ENCODE measurements at regions not wholly inside any gene's neighbourhood (a gene's known extent, or its start where the extent isn't known, plus 50 kb on each side); places are given as distances from the start of the nearest gene placed in this dataset.

DNA sequence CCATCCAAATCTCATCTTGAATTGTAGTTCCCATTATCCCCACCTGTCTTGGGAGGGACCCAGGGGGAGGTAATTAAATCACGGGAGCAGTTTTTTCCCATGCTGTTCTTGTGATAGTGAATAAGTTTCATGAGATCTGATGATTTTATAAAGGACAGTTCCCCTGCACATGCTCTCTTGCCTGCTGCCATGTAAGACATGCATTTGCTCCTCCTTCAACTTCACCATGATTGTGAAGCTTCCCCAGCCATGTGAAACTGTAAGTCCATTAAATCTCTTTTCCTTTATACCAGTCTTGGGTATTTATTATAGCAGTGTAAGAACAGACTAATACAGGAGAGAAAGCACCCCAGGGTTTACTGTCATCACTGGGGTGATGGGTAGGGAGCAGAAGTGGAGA lies 220.4 kb upstream of the NUDT4 start:
- no peak for DNase-seq

DNA sequence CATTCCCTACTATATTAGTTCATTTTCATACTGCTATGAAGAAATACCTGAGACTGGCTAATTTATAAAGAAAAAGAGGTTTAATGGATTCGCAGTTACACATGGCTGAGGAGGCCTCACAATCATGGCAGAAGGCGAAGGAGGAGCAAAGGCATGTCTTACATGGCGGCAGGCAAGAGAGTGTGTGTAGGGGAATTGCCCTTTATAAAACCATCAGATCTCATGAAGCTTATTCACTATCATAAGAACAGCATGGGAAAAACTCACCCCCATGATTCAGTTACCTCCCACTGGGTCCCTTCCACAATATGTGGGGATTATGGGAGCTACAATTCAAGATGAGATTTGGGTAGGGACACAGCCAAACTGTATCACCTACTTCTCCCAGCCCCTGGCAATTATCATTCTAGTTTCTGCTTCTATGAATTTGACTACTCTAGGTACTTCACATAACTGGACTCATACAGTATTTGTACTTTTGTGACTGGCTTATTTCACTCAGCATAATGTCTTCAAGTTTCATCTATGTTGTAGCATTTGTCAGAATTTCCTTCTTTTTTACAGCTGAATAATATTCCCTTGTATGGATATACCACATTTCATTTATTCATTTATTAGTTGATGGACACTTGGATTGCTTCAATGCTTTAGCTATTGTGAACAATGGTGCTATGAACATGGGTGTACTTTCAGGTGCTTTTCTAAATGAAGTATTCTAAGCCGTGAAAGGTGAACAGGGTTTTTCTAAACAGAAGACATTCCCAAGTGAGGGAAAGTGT lies 219.5 kb upstream of the NUDT4 start:
- no peak for DNase-seq

DNA sequence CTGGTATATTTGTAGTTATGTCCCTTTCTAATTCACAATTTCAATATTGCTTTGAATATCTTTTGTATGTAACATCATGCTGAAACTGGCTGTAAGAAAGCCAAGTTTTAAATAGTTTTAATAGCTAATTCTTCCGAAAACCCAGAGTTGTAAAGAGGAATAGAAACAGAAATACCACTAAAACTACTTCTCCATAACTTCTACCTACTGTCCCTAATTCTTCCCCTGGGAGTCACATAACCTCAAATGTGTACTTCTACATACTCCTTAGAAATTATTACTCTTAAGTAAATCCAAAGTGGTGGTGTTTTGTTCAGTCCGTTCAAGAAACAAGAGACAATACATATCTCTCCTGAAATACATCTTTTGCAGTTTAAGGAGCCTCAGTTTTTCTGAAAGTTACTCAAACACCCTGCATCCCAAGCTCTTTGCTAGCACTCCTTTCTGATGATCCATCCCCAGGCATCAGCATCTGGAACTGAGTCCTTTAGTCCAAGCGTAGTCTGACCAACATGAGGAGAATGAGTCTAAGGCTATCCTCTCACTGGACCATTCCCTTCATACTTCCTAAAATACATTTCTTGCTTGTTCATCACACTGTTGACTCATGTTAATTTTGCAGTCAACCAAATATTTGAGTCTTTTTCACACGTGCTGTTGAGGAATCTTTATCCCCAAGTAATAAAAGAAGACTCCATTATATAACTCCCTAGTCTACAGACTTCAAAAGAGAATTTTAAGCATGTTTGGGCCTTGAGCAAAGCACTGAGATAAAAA lies 214.3 kb upstream of the NUDT4 start:
- DNase-seq: no peak

DNA sequence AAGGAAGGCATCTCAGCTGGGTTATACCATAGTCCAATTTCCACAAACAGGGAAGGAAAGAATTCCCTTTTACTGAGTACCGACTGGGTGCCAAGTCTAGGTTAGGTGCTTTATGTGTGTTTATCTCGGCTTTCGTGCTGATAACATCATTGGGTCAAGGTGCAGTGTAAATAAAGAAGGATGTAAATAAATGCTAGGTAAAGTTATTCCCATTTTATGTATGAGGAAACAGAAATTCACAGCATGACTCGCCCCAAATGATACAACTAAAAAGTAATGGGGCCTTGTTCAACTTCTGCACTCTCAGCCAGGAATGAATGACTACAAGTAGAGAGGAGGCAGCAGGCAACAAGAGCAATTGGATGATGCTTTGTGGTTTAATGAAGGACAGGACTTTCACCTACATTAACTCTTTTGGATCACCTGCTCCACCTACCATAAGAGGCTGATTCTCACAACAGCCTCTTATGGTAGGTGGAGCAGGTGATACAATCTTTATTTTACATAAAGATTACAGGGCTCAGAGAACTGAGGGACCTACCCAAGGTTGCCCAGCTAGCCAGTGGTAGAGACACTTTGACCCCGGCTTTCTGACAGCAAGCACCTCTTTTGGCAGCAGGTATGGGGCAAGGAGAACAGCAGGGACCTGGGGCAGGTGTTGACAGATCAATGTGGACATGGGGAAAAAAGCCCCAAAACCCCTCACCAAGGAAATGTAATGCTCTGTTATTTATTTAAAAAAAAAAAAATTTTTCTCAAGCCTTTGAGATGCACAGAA lies 213.4 kb upstream of the NUDT4 start:
- no peak for DNase-seq

DNA sequence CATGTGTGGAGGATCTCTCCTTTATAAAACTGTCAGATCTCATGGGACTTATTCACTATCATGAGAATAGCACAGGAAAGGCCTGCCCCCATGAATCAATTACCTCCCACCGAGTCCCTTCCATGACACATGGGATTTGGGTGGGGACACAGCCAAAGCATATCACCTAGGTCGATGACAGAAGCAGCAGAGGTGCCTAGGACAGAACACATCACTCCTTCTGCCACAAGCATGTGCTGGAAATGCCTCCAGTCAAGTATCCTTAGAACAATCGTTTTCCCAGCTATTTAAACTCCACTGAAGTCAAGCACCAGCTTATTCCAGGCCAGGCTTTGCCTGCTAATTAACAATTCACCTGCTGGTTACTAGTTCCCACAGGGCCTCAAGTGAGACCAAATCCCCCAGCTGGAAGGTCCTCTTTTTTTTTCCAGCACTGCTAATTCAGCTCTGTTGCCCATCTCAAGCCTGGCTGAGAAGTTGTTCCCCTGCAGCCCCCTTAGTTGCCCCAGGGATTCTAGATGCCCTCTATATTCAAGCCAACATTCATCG lies 212.3 kb upstream of the NUDT4 start:
- no peak for DNase-seq

DNA sequence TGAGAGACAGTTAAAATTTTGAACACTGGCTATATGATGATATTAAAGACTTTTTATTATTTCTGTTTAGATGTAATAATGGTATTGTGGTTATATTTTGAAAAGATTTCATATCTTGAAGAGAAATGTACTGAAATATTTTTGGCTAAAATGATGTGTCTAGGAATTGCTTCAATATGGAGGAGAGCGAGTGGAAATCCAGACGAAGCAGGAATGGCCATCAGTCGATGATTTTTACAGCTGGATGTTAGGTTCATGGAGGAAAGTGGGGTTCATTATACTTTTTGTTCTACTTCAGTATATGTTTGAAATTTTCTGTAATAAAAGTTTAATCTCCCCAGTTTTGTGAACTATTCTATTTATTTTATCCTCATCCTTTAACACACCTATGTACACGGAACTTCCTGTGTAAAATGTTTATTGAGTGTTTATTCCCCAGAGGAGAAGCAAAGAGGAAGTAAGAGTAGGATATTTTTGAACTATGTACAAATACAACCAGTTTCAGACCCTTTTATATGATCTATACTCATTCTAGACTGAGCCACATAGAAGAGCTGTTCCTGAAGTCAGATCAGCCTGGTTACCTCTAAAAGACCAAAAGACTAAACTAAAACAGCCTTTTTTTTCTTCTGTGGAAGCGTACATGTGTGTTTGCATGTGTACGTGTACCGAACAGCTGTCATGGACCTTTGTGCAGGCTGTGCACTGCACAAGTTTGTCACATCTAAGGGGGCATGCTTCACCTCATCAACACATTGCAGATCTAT lies 211.0 kb upstream of the NUDT4 start:
- no peak for DNase-seq

DNA sequence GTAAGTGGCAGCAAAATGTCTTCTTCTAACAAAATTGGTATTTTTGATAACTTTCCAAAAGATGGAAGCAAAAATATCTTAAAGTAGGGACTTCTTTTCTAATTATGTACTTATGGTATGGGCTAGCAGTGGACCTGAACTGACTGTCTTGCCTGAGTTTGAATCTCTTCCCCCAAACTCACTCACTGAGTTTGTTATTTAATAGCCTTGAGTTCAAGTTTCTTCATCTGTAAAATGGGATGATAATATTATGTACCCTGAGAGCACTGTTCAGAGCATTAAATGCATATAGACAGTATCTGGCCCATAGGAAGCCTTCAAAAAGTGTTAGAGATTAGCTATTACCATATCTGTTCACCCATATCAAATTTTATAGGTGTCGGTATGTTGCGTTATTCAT lies 210.4 kb upstream of the NUDT4 start:
- DNase-seq: no peak

DNA sequence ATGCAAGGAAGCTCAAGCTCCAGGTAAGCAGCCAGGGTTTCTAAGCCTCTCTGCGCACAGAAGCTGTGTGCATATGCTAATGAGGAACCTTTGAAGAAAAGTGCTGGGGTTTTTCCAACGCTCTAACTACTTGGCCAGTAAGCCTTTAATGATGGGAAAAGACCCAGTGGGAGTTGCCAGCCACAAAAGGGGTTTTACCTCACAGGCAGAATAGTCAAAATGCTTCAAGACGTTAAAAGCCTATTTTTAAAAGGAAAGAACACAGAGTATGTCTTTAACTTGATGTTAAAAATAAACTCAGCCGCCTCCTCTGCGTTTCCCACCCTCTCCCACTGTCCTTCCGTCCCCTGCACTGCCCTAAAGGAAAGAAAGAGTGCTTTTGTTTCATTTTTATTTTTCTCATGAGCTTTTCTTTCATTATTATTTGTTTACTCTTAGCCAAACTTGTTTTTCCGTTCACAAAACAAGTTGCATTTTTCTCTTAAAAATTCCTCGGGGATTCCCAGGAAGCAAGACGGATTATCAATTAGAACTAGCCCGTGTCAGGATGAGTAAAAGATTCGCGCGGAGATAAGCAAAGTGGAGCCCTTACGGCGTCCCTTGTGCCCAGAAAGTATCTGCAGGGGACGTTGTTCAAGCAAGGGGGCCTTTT lies 209.8 kb upstream of the NUDT4 start:
- DNase-seq: peak; percentile 5 to 55

DNA sequence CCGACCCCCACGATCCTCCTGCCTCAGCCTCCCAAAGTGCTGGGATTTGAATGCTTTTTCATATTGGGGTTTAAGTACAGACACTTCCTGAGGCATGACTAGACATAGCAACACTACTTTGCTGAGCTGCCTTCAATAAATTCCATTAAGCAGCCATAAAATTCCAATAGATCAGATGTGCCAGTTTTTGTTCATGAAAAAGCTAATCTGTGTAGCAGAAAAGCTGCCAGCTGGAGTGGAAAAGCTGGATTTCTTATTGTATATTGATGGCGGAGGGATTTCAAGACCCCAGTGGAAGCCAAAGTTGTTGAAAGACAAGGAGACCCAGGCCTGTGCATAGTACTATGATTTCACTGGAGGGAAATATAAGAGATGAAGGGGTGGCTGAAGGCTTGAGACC lies 209.0 kb upstream of the NUDT4 start:
- DNase-seq: no peak

DNA sequence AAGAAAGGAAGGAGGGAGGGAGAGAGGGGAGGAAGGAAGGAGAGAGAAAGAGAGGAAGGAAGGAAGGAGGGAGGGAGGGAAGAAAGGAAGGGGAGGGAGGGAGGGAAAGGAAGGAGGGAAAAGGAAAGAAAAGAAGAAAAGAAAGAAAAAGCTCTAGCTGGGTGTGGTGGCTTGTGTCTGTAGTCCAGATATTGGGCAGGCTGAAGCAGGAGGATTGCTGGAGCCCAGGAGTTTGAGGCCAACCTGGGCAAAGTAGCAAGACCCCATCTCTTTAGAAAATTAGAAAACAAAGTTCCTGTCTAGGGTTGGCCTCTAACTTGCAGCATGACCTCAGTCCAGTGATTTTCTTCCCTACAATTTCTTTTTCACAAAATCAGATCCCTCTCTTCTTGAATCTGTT lies 208.2 kb upstream of the NUDT4 start:
- DNase-seq: no peak

DNA sequence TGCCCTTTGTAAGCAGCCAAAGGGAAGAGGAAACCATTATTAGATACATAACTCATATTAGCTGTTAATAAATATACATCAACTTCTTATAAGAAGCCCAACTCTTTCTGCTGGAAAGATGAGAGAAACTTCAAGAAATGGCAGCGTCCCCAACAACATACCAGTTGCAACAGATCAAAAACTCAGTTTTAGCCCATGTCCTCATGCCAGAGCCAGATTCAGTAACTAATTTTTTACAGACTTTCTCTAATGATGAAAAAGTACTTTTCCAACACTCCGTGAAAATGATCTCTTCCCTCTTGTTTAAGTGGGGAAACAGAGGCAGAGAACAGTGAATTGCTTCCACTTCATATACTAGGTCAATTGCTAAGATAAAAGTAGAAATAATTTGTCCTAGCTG lies 206.8 kb upstream of the NUDT4 start:
- no peak for DNase-seq

DNA sequence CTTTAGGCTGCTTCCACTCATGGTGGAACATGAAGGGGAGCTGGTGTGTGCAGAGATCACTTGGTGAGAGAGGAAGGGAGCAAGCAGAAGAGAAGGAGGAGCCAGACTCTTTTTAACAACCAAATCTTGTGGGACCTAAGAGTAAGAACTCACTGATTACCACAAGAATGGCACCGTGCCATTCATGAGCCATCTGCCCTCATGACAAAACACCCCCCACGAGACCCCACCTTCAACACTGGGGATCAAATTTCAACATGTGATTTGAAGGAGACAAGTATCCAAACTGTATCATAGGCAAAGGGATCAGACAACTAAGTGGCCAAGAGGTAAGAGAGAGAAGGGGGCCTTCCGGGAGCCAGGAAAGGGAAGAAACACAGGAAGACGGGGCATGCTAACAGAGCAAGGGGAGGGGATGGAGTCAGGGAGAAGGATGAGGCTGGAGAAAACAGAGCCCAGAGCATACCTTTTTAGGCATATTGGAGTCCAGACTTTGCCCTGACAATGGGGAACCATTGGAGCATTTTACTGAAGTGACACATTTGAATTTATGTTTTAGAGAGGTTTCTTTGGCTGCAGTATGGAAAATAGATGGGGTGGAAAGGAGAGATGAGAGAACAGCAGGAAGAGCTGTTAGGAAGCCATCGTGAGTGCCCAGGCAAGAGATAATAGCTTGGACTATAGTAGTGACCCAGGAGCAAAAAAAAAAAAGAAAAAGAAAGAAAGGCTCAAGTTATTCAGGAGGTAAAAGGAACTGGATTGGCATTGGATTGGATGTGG lies 204.4 kb upstream of the NUDT4 start:
- no peak for DNase-seq

DNA sequence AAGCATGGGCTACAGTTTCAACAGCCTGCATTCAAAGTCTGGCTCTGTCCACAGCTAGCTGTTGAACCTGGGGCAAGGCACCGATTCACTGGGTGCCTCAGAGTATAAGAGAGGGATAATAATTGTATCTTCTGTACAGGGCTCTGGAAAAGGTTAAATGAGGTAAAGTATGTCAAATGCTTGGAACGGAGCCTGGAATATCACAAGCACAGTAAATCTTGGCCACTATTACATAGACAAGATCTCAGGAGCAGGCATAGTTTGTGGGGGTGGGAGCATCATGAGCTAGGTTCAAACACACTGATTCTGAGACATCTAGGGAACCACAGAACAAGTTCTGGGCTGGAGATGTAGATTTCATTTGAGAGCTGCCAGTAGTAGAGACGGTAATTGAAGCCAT lies 203.7 kb upstream of the NUDT4 start:
- DNase-seq: no peak

DNA sequence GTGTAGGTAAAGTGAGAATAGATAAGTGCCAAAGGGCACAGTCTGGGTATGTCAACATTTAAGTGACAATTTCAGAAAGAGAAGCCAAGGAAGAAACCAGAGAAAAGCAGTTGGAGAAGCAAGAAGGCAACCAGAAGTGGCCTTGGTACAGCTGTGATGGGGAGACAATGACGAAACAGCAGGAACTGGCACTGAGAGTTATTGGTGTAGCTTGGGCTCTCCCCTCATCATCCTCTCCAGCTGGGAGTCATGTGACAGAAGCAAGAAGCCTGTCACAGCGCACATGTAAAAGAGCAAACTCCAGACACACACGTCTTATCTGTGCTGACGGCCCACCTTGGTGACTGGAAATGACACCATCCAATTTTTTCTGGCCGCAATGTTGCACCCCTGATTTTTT lies 203.3 kb upstream of the NUDT4 start:
- DNase-seq: no peak

DNA sequence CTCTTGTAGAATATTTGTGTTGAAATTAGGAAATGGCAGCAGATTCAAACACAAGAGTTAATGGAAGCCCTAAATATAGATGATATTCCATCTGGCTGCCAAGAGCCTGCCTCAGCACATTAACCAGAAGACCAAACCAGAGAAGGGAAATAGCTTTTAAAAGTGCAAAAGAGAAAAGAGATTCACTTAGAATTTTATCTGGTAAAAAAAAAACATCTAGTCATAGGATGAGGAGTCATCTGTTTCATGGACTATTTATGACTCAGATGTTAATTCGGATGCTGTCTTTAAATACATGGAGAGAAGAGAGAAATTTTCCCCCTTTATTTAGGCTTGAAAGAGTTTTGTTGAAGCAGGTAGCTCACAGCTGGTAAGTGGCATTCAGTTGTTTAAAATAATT lies 201.6 kb upstream of the NUDT4 start:
- DNase-seq: no peak

DNA sequence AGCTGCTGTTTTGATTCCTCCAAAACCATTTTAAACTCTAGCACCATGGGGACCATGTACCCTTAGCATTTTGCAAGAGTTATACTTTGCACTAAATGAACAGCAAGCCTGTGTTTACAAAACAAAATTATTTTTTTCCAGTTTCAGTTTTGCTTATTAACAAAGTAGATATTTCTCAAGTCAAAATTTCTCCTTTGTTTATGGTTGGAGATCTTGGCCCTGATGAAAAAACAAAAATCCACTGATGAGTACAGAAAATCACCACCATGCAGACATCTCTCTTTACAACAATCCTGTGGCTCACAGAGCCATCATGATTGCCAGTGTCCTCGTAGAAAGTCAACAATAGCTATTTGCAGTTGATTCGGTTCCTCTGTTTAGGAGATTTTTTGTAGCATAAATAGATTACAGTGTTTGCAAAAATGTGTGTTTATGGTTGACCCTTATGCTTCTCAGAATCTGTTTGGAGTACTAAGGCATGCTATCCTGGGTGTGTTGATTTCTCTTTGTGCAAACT lies 201.1 kb upstream of the NUDT4 start:
- no peak for DNase-seq

DNA sequence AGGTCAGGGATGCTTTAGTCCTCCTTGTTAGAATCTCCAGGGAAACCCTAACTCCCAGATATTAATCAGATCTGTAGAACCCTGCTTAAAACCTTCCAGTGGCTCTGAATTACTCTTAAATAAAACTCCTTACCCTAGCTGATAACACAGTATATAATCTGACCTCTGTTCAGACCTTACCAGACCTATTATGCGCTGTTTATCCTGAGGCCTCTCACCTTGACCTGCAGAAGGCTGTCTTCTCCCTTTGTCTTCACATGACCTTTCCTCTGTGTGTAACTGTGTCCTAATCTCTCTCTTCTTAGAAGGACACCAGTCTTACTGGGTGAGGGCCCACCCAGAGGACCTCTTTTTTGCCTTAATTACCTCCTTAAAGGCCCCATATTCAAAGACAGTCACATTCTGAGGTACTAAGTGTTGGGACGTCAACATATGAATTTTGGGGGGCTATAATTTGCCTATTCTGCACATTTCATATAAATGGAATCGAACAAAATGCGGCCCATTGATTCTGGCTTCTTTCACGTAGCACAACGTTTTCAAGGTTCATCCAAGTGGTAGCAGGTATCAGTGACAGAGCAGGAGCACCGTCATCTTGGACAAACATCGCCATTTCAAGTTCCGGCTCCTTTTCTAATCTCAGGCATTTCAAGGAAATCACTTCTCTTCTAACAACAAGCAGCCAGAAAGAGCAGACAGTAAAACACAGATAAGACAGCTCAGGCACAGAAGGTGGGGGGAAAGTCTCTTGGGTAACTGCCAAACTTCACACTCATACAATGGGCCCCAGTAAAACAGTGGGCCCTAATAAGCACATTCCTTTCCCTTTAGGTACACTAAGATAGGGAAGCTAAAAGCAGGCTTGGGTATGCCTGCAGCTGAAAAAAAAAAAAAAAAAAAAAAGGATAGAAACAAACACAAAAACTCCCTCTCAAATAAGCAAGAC lies 200.2 kb upstream of the NUDT4 start:
- no peak for DNase-seq

DNA sequence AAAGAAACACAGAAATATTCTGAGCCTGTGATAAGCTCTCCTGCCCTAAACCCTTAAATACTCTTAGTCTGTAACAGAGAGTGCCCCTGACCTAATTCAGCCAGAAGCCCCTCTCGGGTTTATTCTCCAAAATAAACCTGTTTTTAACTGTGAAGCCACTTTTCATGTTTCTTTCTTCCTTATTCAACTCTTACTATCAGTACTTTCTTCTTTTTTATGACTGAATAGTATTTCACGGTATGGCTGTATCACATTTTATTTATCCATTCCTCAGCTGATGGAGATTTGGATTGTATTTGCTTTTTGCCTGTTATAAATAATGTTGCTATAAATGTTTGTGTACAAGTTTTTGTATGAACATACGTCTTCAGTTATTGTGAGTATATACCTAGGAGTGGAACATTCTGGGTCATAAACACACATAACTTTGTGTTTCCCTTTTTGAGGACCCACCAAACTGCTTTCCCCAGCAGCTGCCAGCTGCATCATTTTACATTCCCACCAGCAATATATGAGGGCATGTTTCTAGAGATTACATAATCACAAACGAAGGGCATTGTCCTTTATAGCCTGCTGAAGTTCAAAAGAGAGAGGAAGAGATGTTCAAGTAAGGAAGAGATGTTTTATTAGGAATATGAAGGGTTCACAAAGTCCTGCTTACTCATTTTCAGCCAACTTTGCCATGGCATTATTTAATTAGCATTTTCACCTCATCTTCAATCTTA lies 199.4 kb upstream of the NUDT4 start:
- DNase-seq: no peak

DNA sequence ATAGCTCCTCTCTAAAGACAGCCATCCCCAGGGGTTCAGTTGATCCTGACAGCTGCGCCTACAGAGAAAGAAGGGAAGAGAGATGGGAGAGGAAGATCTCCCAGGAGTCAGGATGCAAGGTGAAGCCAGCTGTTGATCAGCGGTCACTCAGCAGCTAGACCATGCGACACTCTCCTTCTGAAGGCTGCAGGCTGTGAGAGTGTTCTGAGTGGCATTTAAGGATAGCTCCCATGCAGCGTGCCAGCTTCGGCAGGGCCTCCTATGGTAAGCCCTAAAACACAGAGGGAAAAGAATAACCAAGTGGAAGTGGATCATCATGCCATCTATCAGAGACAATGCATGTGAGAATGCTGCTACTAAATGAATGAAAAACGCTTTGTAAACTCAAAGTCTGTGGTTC lies 197.9 kb upstream of the NUDT4 start:
- DNase-seq: no peak
